ENCODE measurements at regions not wholly inside any gene's neighbourhood (a gene's known extent, or its start where the extent isn't known, plus 50 kb on each side); places are given as distances from the start of the nearest gene placed in this dataset.

GRCh38 chr12:93015871-93016751, 87.0 kb upstream of the EEA1 start:
- no peak for DNase-seq (ENCODE audit: low read depth in 2 of 2)

GRCh38 chr12:93016752-93017350, 87.8 kb upstream of the EEA1 start:
- DNase-seq (ENCODE audit: low read depth in 2 of 2) = no peak

GRCh38 chr12:93018610-93019009, 89.5 kb upstream of the EEA1 start:
- no peak for DNase-seq (ENCODE audit: low read depth in 2 of 2)

- no peak for DNase-seq (ENCODE audit: low read depth in 2 of 2)
Observed at GRCh38 chr12:93019212-93019927, 90.3 kb upstream of the EEA1 start.

GRCh38 chr12:93019975-93020630, 91.0 kb upstream of the EEA1 start:
- no peak for DNase-seq (ENCODE audit: low read depth in 2 of 2)

- no peak for DNase-seq (ENCODE audit: low read depth in 2 of 2)
Observed at GRCh38 chr12:93020631-93021597, 91.8 kb upstream of the EEA1 start.

GRCh38 chr12:93022603-93023340, 93.7 kb upstream of the EEA1 start:
- DNase-seq (ENCODE audit: low read depth in 2 of 2) = no peak

- DNase-seq (ENCODE audit: low read depth in 2 of 2) = no peak
Observed at GRCh38 chr12:93025145-93026103, 96.3 kb upstream of the EEA1 start.

GRCh38 chr12:93027041-93027440, 97.9 kb upstream of the EEA1 start:
- DNase-seq (ENCODE audit: low read depth in 2 of 2) = no peak

- DNase-seq (ENCODE audit: low read depth in 2 of 2) = no peak
Observed at GRCh38 chr12:93029091-93029490, 100.0 kb upstream of the EEA1 start.

- no peak for DNase-seq (ENCODE audit: low read depth in 2 of 2)
Observed at GRCh38 chr12:93031028-93031427, 101.9 kb upstream of the EEA1 start.

- no peak for DNase-seq (ENCODE audit: low read depth in 2 of 2)
Observed at GRCh38 chr12:93032758-93033157, 103.7 kb upstream of the EEA1 start.

GRCh38 chr12:93033948-93034347, 104.9 kb upstream of the EEA1 start:
- DNase-seq (ENCODE audit: low read depth in 2 of 2) = no peak

- DNase-seq (ENCODE audit: low read depth in 2 of 2) = no peak
Observed at GRCh38 chr12:93039062-93039461, 110.0 kb upstream of the EEA1 start.

GRCh38 chr12:93039930-93040329, 110.8 kb upstream of the EEA1 start:
- no peak for DNase-seq (ENCODE audit: low read depth in 2 of 2)

GRCh38 chr12:93040367-93040766, 111.3 kb upstream of the EEA1 start:
- DNase-seq (ENCODE audit: low read depth in 2 of 2) = no peak

- no peak for DNase-seq (ENCODE audit: low read depth in 2 of 2)
Observed at GRCh38 chr12:93041416-93041815, 112.3 kb upstream of the EEA1 start.

GRCh38 chr12:93042283-93042682, 113.2 kb upstream of the EEA1 start:
- DNase-seq (ENCODE audit: low read depth in 2 of 2) = no peak

- DNase-seq (ENCODE audit: low read depth in 2 of 2) = no peak
Observed at GRCh38 chr12:93042684-93043083, 113.6 kb upstream of the EEA1 start.

Data from stimulated activated CD4-positive, alpha-beta T cell treated with anti-CD3 and anti-CD28 coated beads, Interleukin-15, amount 100 ng/mL, for 48 hours (primary cell).